Uterus (tissue), 3 donors: ENCODE measurements at regions not wholly inside any gene's neighbourhood (a gene's known extent, or its start where the extent isn't known, plus 50 kb on each side); places are given as distances from the start of the nearest gene placed in this dataset.
"Not testable (repeated sequence)": the region's sequence is repeated elsewhere in the genome, so short reads cannot be mapped to it uniquely, and the experiment has no call there.

ENCODE experiments used
- DNase-seq, 2 donors: peaks; one replicate each; pipeline ENCODE4 v3.0.0-alpha.2; 2019 to 2020
- H3K27ac ChIP-seq, 2 donors: fragments of 200-600 bp; sonication (generic); 1 replicate in 1 of 2; 2 replicates in 1 of 2; pipeline ENCODE4 v1.5.1; 2016 to 2018
- H3K27me3 ChIP-seq, 2 donors: fragments of 200-600 bp; sonication (generic); one replicate each; pipeline ENCODE4 v1.5.1; 2018 to 2019; ENCODE audit warnings: control low read depth in 1 of 2
- H3K36me3 ChIP-seq, 2 donors: fragments of 200-600 bp; sonication (generic); one replicate each; pipeline ENCODE4 v1.5.1; 2019; ENCODE audit warnings: control low read depth in 1 of 2
- H3K4me1 ChIP-seq, 2 donors: fragments of 200-600 bp; sonication (generic); one replicate each; pipeline ENCODE4 v1.5.1; 2018 to 2019; ENCODE audit warnings: control low read depth in 1 of 2
- H3K4me3 ChIP-seq, 2 donors: fragments of 200-600 bp; sonication (generic); 1 replicate in 1 of 2; 2 replicates in 1 of 2; pipeline ENCODE4 v1.5.1; 2018 to 2019; ENCODE audit warnings: mild to moderate bottlenecking in 1 of 2
- H3K9me3 ChIP-seq, 2 donors: fragments of 200-600 bp; sonication (generic); one replicate each; pipeline ENCODE4 v1.5.1; 2019; ENCODE audit warnings: control low read depth in 1 of 2
- POLR2A ChIP-seq, 2 donors: fragments of 450-650 bp; IDR thresholded peaks; one replicate each; pipeline ENCODE4 v1.6.1; 2016; ENCODE audit warnings: antibody characterized with exemption in 2 of 2, mild to moderate bottlenecking in 1 of 2, moderate library complexity in 1 of 2
- intact Hi-C: fragments of 100-400 bp; cut with DNase I; formaldehyde crosslinking; loops from one replicate; pipeline ENCODE4 v1.15.1; 2023; ENCODE audit warnings: low total_unique reads
- TF ChIP-seq, protein P1 (sequence below), 4 experiments: fragments of 200-600 bp in 2 of 4; fragments of 450-650 bp in 2 of 4; sonication (generic) in 2 of 4; IDR thresholded peaks; one replicate each; pipeline ENCODE4 v1.5.1; 2016 to 2019; ENCODE audit warnings: antibody characterized with exemption in 4 of 4, mild to moderate bottlenecking in 2 of 4, moderate library complexity in 1 of 4
- donor health status: DM: yes; HTN: yes; CAD: no.

DNA sequence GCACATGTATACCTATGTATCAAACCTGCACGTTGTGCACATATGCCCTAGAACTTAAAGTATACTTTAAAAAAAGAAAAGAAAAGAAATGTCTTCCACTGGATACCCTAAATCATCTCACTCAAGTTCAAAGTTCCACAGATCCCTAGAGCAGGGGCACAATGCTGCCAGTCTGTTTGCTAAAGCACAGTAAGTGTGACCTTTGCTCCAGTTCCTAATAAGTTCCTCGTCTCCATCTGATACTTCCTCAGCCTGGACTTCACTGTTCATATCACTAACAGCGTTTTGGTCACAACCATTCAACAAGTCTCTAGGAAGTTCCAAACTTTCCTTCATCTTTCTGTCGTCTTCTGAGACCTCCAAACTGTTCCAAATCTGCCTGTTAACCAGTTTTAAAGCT lies 118.3 kb downstream of the BMP4 start:
- H3K27ac ChIP-seq, result no peak overlapping the region
- H3K9me3 ChIP-seq, result no peaks in the 10 kb centered on the region
- TF ChIP-seq, protein P1, sequence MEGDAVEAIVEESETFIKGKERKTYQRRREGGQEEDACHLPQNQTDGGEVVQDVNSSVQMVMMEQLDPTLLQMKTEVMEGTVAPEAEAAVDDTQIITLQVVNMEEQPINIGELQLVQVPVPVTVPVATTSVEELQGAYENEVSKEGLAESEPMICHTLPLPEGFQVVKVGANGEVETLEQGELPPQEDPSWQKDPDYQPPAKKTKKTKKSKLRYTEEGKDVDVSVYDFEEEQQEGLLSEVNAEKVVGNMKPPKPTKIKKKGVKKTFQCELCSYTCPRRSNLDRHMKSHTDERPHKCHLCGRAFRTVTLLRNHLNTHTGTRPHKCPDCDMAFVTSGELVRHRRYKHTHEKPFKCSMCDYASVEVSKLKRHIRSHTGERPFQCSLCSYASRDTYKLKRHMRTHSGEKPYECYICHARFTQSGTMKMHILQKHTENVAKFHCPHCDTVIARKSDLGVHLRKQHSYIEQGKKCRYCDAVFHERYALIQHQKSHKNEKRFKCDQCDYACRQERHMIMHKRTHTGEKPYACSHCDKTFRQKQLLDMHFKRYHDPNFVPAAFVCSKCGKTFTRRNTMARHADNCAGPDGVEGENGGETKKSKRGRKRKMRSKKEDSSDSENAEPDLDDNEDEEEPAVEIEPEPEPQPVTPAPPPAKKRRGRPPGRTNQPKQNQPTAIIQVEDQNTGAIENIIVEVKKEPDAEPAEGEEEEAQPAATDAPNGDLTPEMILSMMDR (IDR thresholded peaks at IDR 0.05), result no peak
- TF ChIP-seq POLR2A (IDR thresholded peaks at IDR 0.05), result no peak
- no peaks in the 10 kb centered on the region for H3K27me3 ChIP-seq
- intact Hi-C loops, result no loop called here
- no peaks in the 10 kb centered on the region for H3K4me1 ChIP-seq
- DNase-seq, result no peak
- H3K4me3 ChIP-seq, result no peak overlapping the region
- H3K36me3 ChIP-seq, result no peaks in the 10 kb centered on the region

GRCh38 chr14:53837656-53838055 lies 119.0 kb downstream of the BMP4 start:
- H3K27me3 ChIP-seq, H3K36me3 ChIP-seq, DNase-seq, H3K9me3 ChIP-seq, H3K4me3 ChIP-seq, H3K27ac ChIP-seq, intact Hi-C loops, H3K4me1 ChIP-seq: not testable (repeated sequence)

DNA sequence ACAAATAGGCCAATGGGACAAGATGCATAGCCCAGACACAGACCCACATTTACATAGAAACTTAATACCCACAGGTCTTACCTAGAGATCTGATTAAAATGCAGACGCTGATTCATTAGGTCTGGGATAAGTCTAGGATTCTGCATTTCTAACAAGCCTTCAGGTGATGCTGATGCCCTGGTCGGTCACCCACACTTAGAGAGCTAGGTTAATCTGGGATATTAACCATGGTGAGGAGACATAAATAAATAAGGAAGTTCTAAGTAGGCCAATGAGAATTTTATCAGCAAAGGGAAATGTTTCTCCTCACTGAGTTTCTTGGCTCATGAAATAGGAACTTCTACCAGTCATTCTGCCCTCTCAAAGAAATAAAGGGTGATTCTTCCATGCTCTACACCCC lies 120.1 kb downstream of the BMP4 start:
- H3K27me3 ChIP-seq, result no peaks in the 10 kb centered on the region
- TF ChIP-seq, protein P1 (IDR thresholded peaks at IDR 0.05), result no peak
- no peak for TF ChIP-seq POLR2A (IDR thresholded peaks at IDR 0.05)
- no peaks in the 10 kb centered on the region for H3K36me3 ChIP-seq
- no peaks in the 10 kb centered on the region for H3K4me1 ChIP-seq
- H3K4me3 ChIP-seq, result no peak overlapping the region
- intact Hi-C loops, result no loop called here
- no peak for DNase-seq
- no peak overlapping the region for H3K27ac ChIP-seq
- H3K9me3 ChIP-seq, result no peaks in the 10 kb centered on the region

DNA sequence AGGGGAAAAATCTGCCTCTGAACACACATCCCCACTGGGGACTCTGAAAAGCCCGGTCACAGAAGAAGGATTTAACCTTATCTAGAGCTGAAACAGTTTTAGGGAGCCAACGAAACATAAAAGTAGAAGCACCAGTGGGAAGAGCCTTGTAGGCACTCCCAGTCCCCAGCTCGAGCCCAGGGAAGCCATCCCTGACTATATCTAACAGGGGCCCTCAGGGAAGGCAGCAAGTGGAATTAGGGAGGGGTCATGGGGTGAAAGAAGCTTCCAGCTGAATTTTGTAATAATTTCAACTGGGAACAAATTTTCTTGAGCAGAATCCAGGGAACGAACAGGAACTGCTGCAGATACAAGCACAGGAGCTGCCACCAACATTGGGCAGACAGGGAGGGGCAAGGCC lies 127.8 kb downstream of the BMP4 start:
- no peaks in the 10 kb centered on the region for H3K4me1 ChIP-seq
- no peak for TF ChIP-seq POLR2A (IDR thresholded peaks at IDR 0.05)
- TF ChIP-seq, protein P1 (IDR thresholded peaks at IDR 0.05), result no peak
- H3K27me3 ChIP-seq, result no peaks in the 10 kb centered on the region
- no peak overlapping the region for H3K27ac ChIP-seq
- no peak overlapping the region for H3K4me3 ChIP-seq
- no peaks in the 10 kb centered on the region for H3K36me3 ChIP-seq
- intact Hi-C loops, result no loop called here
- no peaks in the 10 kb centered on the region for H3K9me3 ChIP-seq
- no peak for DNase-seq

- TF ChIP-seq POLR2A (IDR thresholded peaks at IDR 0.05), result no peak
- TF ChIP-seq, protein P1 (IDR thresholded peaks at IDR 0.05), result no peak
- H3K4me1 ChIP-seq, result no peaks in the 10 kb centered on the region
- DNase-seq, result no peak
- H3K9me3 ChIP-seq, result no peaks in the 10 kb centered on the region
- no peaks in the 10 kb centered on the region for H3K36me3 ChIP-seq
- intact Hi-C loops, result no loop called here
- no peak overlapping the region for H3K4me3 ChIP-seq
- H3K27ac ChIP-seq, result no peak overlapping the region
- H3K27me3 ChIP-seq, result no peaks in the 10 kb centered on the region
These were observed 132.6 kb downstream of the BMP4 start for GRCh38 chr14:53824061-53824460.

- H3K9me3 ChIP-seq, result no peaks in the 10 kb centered on the region
- intact Hi-C loops, result no loop called here
- no peak overlapping the region for H3K27ac ChIP-seq
- no peaks in the 10 kb centered on the region for H3K36me3 ChIP-seq
- no peak for DNase-seq
- no peak for TF ChIP-seq POLR2A (IDR thresholded peaks at IDR 0.05)
- no peaks in the 10 kb centered on the region for H3K27me3 ChIP-seq
- H3K4me1 ChIP-seq, result no peaks in the 10 kb centered on the region
- H3K4me3 ChIP-seq, result no peak overlapping the region
These were observed 142.2 kb downstream of the BMP4 start for GRCh38 chr14:53814392-53814791.
